Lung (tissue), 11 donors: ENCODE measurements at regions not wholly inside any gene's neighbourhood (a gene's known extent, or its start where the extent isn't known, plus 50 kb on each side); places are given as distances from the start of the nearest gene placed in this dataset.
A peak's percentile ranks its signal among the peaks of the same experiment; 100 is the strongest.

Experiments used
- ATAC-seq: fragments of 200-7000 bp; cut with Tn5 transposase; one replicate; pipeline ENCODE4 v1.9.1; 2020; ENCODE audit warnings: moderate number of reproducible peaks; ENCODE audit not compliant: insufficient read depth, low FRiP score
- DNase-seq, 3 donors: peaks; one replicate each; pipeline ENCODE4 v3.0.0-alpha.2; 2013 to 2017
- H3K27ac ChIP-seq, 2 donors: one replicate each; pipeline ENCODE4 v1.5.1; 2013; ENCODE audit warnings: mild to moderate bottlenecking in 2 of 2, moderate library complexity in 2 of 2, control low read depth in 1 of 2, inconsistent platforms in 1 of 2, low read depth in 1 of 2, low read length in 1 of 2
- H3K27me3 ChIP-seq, 3 donors: one replicate each; pipeline ENCODE4 v1.5.1; 2013; ENCODE audit warnings: low read length in 2 of 3; ENCODE audit not compliant: control insufficient read depth in 3 of 3, insufficient read depth in 3 of 3
- H3K36me3 ChIP-seq, 4 donors: one replicate each; pipeline ENCODE4 v1.5.1; 2013; ENCODE audit warnings: low read length in 4 of 4, mild to moderate bottlenecking in 1 of 4, moderate library complexity in 1 of 4; ENCODE audit not compliant: control insufficient read depth in 4 of 4, insufficient read depth in 4 of 4
- H3K4me1 ChIP-seq, 5 donors: one replicate each; pipeline ENCODE4 v1.5.1; 2013; ENCODE audit warnings: low read length in 5 of 5, mild to moderate bottlenecking in 2 of 5, moderate library complexity in 1 of 5; ENCODE audit not compliant: control insufficient read depth in 5 of 5, insufficient read depth in 5 of 5
- H3K4me3 ChIP-seq: one replicate; pipeline ENCODE4 v1.5.1; 2013; ENCODE audit warnings: mild to moderate bottlenecking, control low read depth, moderate library complexity
- H3K9ac ChIP-seq, 2 donors: one replicate each; pipeline ENCODE4 v1.5.1; 2013; ENCODE audit warnings: low read length in 2 of 2, control low read depth in 1 of 2; ENCODE audit not compliant: insufficient read depth in 1 of 2
- H3K9me3 ChIP-seq, 4 donors: one replicate each; pipeline ENCODE4 v1.5.1; 2013; ENCODE audit warnings: low read length in 3 of 4, mild to moderate bottlenecking in 1 of 4, moderate library complexity in 1 of 4; ENCODE audit not compliant: control insufficient read depth in 4 of 4, insufficient read depth in 3 of 4
- CTCF ChIP-seq: IDR thresholded peaks from 2 replicates; pipeline ENCODE4 v1.5.1; 2012; ENCODE audit warnings: mild to moderate bottlenecking; ENCODE audit errors: control extremely low read depth, extremely low read depth
- WGBS, 2 donors: extraction: QIAGEN DNeasy Blood & Tissue Kit; methylation state at CpG; one replicate each; pipeline ENCODE4 v1.1.7; 2013; 5-methylcytosine and 5-hydroxymethylcytosine counted together
- donor health status: control.
- donor health status: control.
- donor health status: Bipolar disorder and iron deficiency.
- donor health status: healthy.
- donor health status: DM: yes; HTN: yes; CAD: no.

- Histone ChIP-seq H3K4me1 (peaks cover 0 to 12% (median 2%) of the 10 kb centered on the region in 5 donors), H3K27ac (peak overlapping the region in 1 of 2 donors; percentile 39), H3K27me3 (no peaks in the 10 kb centered on the region), H3K9ac (no peak overlapping the region), H3K9me3 (peaks cover 0 to 3% (median 0%) of the 10 kb centered on the region in 4 donors), H3K36me3 (no peaks in the 10 kb centered on the region), H3K4me3 (no peak overlapping the region)
- DNase-seq, result no peak
- ATAC-seq, result no peak
- WGBS, 2 donors, result 90 to 97% methylated on average over 5 to 6 of the region's 6 CpGs
- TF ChIP-seq CTCF, result no peak
These were observed 264.0 kb upstream of the BOD1L1 start for GRCh38 chr4:13891544-13891939.

DNA sequence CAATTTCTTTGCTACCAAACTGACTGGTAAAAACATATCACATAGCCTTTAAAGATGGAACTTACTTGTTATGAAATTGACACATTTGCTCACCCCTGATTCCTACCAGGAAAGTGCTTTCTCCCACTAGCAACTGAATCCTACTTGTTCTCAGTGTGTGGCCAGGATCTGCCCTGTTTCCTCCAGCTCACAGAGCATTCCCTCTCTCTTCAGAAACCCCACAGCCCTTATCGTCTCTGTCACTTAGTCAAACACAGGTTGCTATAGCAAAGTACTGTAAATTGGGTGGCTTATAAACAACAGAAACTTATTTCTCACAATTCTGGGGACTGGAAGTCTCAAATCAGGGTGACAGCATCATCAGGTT, 265.2 kb upstream of the BOD1L1 start:
- ATAC-seq (no peak), DNase-seq (peak in 2 of 3 donors; percentile 16)
- TF ChIP-seq CTCF, result no peak
- no peaks in the 10 kb centered on the region for H3K36me3 ChIP-seq
- H3K9me3 ChIP-seq, result peaks cover 0 to 3% (median 0%) of the 10 kb centered on the region in 4 donors
- WGBS, 2 donors, result 63 to 75% methylated on average over 1 of the region's 1 CpG
- no peak overlapping the region for H3K9ac ChIP-seq
- no peak overlapping the region for H3K4me3 ChIP-seq
- H3K27ac ChIP-seq, result no peak overlapping the region
- peaks cover 0 to 12% (median 2%) of the 10 kb centered on the region in 5 donors for H3K4me1 ChIP-seq
- no peaks in the 10 kb centered on the region for H3K27me3 ChIP-seq

- Histone ChIP-seq H3K9ac (no peak overlapping the region), H3K36me3 (no peaks in the 10 kb centered on the region), H3K9me3 (peaks cover 0 to 3% (median 0%) of the 10 kb centered on the region in 4 donors), H3K4me1 (peaks cover 0 to 12% (median 2%) of the 10 kb centered on the region in 5 donors), H3K27ac (no peak overlapping the region), H3K27me3 (no peaks in the 10 kb centered on the region), H3K4me3 (no peak overlapping the region)
- TF ChIP-seq CTCF, result no peak
- ATAC-seq (no peak), DNase-seq (no peak)
- 82 to 83% methylated on average over 3 of the region's 3 CpGs for WGBS, 2 donors
These were observed 265.7 kb upstream of the BOD1L1 start for GRCh38 chr4:13893211-13893610.

DNA sequence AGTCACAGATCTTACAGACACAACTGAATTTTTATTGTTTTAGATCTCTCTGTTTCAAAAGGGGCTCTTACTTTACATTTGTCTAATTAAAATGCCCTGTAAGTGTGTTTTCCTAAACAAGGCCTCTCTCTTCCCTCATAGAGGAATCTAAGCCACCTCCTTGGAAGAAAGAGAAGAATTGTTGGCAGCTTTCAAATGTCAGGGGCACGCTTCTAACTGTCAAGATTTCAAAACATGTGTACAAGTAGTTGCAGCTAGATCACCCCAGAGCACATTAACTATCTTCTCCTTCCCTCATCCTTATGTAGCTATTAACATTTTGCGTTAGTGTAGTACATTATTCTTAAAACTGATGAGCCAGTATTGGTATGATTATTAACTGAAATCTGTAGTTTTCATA, 266.5 kb upstream of the BOD1L1 start:
- Histone ChIP-seq H3K36me3 (no peaks in the 10 kb centered on the region), H3K9ac (no peak overlapping the region), H3K4me1 (peaks cover 0 to 12% (median 2%) of the 10 kb centered on the region in 5 donors), H3K4me3 (no peak overlapping the region), H3K27ac (no peak overlapping the region), H3K27me3 (no peaks in the 10 kb centered on the region), H3K9me3 (peaks cover 0 to 3% (median 0%) of the 10 kb centered on the region in 4 donors)
- ATAC-seq (no peak), DNase-seq (peak; percentile 18 to 57 (median 42))
- WGBS, 2 donors, result 78 to 89% methylated on average over 2 of the region's 2 CpGs
- no peak for TF ChIP-seq CTCF
